Smooth muscle cell (in vitro differentiated cells): ENCODE measurements at regions not wholly inside any gene's neighbourhood (a gene's known extent, or its start where the extent isn't known, plus 50 kb on each side); places are given as distances from the start of the nearest gene placed in this dataset.

Experiments
- DNase-seq: peaks from one replicate; lab custom pipeline; 2025; ENCODE audit not compliant: unreplicated experiment; lab: John Stamatoyannopoulos, UW
- H2AFZ ChIP-seq: fragments of 200-600 bp; sonication (generic); 2 replicates; pipeline ENCODE4 v1.6.0; 2016; ENCODE audit warnings: antibody characterized with exemption, low read depth, mild to moderate bottlenecking
- H3F3A ChIP-seq: fragments of 200-600 bp; sonication (generic); 2 replicates; pipeline ENCODE4 v1.6.0; 2017; ENCODE audit warnings: antibody characterized with exemption, low read depth
- H3K27ac ChIP-seq: fragments of 200-600 bp; sonication (generic); 2 replicates; pipeline ENCODE4 v1.5.1; 2016; ENCODE audit warnings: low read depth, mild to moderate bottlenecking
- H3K27me3 ChIP-seq: fragments of 200-600 bp; sonication (generic); 2 replicates; pipeline ENCODE4 v1.6.1; 2016; ENCODE audit warnings: low read depth, mild to moderate bottlenecking
- H3K36me3 ChIP-seq: fragments of 200-600 bp; sonication (generic); 2 replicates; pipeline ENCODE4 v1.5.1; 2016; ENCODE audit warnings: low read depth
- H3K4me1 ChIP-seq: fragments of 200-600 bp; sonication (generic); 2 replicates; pipeline ENCODE4 v1.5.1; 2016; ENCODE audit warnings: low read depth
- H3K4me2 ChIP-seq: fragments of 200-600 bp; sonication (generic); 2 replicates; pipeline ENCODE4 v1.6.0; 2016; ENCODE audit warnings: mild to moderate bottlenecking
- H3K4me3 ChIP-seq: fragments of 200-600 bp; sonication (generic); 2 replicates; pipeline ENCODE4 v1.5.1; 2016; ENCODE audit warnings: mild to moderate bottlenecking
- H3K79me2 ChIP-seq: fragments of 200-600 bp; sonication (generic); 2 replicates; pipeline ENCODE4 v1.6.0; 2016; ENCODE audit warnings: low read depth, mild to moderate bottlenecking
- H3K9ac ChIP-seq: fragments of 200-600 bp; sonication (generic); 2 replicates; pipeline ENCODE4 v1.6.0; 2016; ENCODE audit warnings: low read depth
- H3K9me3 ChIP-seq: fragments of 200-600 bp; sonication (generic); replicated peaks from 2 replicates; pipeline ENCODE4 v1.5.1; 2016; ENCODE audit warnings: low read depth
- H4K20me1 ChIP-seq: fragments of 200-600 bp; sonication (generic); 2 replicates; pipeline ENCODE4 v1.6.0; 2016; ENCODE audit warnings: low read depth
- CTCF ChIP-seq: fragments of 200-600 bp; sonication (generic); IDR thresholded peaks from 2 replicates; pipeline ENCODE4 v1.5.1; 2017; ENCODE audit warnings: borderline replicate concordance, mild to moderate bottlenecking, antibody characterized with exemption; ENCODE audit not compliant: insufficient read depth, poor library complexity, severe bottlenecking
- WGBS: methylation state at CpG from one replicate; pipeline ENCODE4 v1.1.7; 2016; ENCODE audit warnings: low lambda C conversion rate; 5-methylcytosine and 5-hydroxymethylcytosine counted together

DNA sequence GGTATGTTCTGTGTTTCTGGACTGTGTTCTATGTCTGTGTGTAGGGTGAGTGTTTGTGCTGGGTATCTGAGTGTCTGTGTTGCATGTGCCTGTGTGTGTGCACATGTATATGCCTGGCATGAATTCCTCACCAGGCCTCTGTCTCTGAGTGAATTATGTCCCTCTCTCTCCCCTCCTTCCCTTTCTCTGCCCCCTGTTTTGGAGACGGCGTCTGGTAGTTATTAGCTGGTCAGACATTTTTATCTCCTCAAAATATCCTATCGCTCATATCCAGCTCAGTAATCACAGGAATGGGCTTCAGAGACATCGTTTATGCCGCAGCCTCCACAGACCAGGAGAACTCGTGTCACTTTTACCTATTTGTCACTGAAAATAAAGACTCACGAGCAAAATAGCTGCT is 483.2 kb upstream of the BRINP1 start:
- H2AFZ ChIP-seq = no peak overlapping the region
- no peak overlapping the region for H3K4me2 ChIP-seq
- no peak overlapping the region for H3K27ac ChIP-seq
- 38% methylated on average over 7 of the region's 7 CpGs for WGBS
- no peaks in the 10 kb centered on the region for H3K79me2 ChIP-seq
- DNase-seq = no peak
- H3K4me1 ChIP-seq = no peaks in the 10 kb centered on the region
- H3K9ac ChIP-seq = no peak overlapping the region
- H3F3A ChIP-seq = no peaks in the 10 kb centered on the region
- no peaks in the 10 kb centered on the region for H4K20me1 ChIP-seq
- no peak for TF ChIP-seq CTCF
- H3K9me3 ChIP-seq = no peaks in the 10 kb centered on the region
- no peak overlapping the region for H3K4me3 ChIP-seq
- no peaks in the 10 kb centered on the region for H3K36me3 ChIP-seq
- H3K27me3 ChIP-seq = no peaks in the 10 kb centered on the region

DNA sequence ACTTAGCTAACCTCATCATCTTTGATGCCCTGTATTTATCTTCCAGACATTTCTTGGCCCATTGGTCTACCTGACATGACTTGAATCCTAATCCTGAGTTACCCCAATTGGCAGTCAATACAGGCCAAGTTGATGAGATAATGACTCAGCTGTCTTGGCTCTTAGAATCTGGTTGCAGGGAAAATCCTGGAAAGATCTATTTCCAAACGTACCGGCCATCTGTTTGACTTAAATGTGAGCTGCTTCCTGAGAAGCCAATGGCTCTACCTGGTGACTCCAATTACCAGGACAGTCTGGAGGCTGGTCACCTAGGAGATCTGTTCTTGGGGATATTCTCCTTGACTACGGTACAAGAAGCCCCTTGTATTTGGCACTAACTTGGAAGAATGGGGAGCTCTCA is 475.2 kb upstream of the BRINP1 start:
- Histone ChIP-seq H3K4me2 (no peak overlapping the region), H3K4me3 (no peak overlapping the region), H3K27ac (no peak overlapping the region), H4K20me1 (no peaks in the 10 kb centered on the region), H3K36me3 (no peaks in the 10 kb centered on the region), H3K4me1 (peaks cover 4% of the 10 kb centered on the region), H3K79me2 (no peaks in the 10 kb centered on the region), H3K27me3 (no peaks in the 10 kb centered on the region), H3K9ac (no peak overlapping the region), H3F3A (no peaks in the 10 kb centered on the region), H2AFZ (no peak overlapping the region), H3K9me3 (no peaks in the 10 kb centered on the region)
- TF ChIP-seq CTCF = no peak
- no peak for DNase-seq
- 82% methylated on average over 3 of the region's 3 CpGs for WGBS

DNA sequence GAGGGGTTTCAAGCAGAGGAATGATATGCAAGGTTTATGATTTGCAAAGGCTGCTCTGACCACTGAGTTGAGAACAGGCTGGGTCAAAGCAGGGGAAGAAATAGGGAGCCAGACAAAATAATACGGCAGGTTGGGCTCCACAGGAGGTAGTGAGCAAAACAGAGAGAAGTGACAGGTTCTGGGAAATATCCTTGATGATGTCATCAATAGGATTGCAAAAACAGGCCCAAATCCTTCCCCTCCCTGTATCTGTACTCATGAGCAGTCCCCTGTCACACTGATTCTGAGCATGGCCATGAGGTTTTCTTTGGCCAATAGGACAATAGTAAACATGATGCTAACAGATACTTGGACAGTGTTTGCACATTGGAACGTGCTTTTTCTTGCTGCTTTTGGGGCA is 471.8 kb upstream of the BRINP1 start:
- peaks cover 4% of the 10 kb centered on the region for H3K4me1 ChIP-seq
- H3K4me2 ChIP-seq = no peak overlapping the region
- DNase-seq = no peak
- no peaks in the 10 kb centered on the region for H4K20me1 ChIP-seq
- 64% methylated on average over 2 of the region's 2 CpGs for WGBS
- no peaks in the 10 kb centered on the region for H3F3A ChIP-seq
- H3K9me3 ChIP-seq = no peaks in the 10 kb centered on the region
- no peak overlapping the region for H3K9ac ChIP-seq
- H3K27me3 ChIP-seq = no peaks in the 10 kb centered on the region
- H3K27ac ChIP-seq = no peak overlapping the region
- no peak overlapping the region for H3K4me3 ChIP-seq
- H3K79me2 ChIP-seq = no peaks in the 10 kb centered on the region
- no peak for TF ChIP-seq CTCF
- no peak overlapping the region for H2AFZ ChIP-seq
- no peaks in the 10 kb centered on the region for H3K36me3 ChIP-seq

GRCh38 chr9:119839888-119840287 is 470.7 kb upstream of the BRINP1 start:
- H3K4me1 ChIP-seq = peaks cover 4% of the 10 kb centered on the region
- no peaks in the 10 kb centered on the region for H3F3A ChIP-seq
- H3K27ac ChIP-seq = no peak overlapping the region
- H2AFZ ChIP-seq = peak overlapping the region; percentile 41
- H3K27me3 ChIP-seq = no peaks in the 10 kb centered on the region
- WGBS = 32% methylated on average over 9 of the region's 9 CpGs
- no peaks in the 10 kb centered on the region for H3K9me3 ChIP-seq
- no peak for DNase-seq
- TF ChIP-seq CTCF = no peak
- no peak overlapping the region for H3K9ac ChIP-seq
- H4K20me1 ChIP-seq = no peaks in the 10 kb centered on the region
- no peaks in the 10 kb centered on the region for H3K79me2 ChIP-seq
- peak overlapping the region; percentile 46 for H3K4me2 ChIP-seq
- no peak overlapping the region for H3K4me3 ChIP-seq
- H3K36me3 ChIP-seq = no peaks in the 10 kb centered on the region
